Spleen (tissue), 11 donors: ENCODE measurements at regions not wholly inside any gene's neighbourhood (a gene's known extent, or its start where the extent isn't known, plus 50 kb on each side); places are given as distances from the start of the nearest gene placed in this dataset.

Experiments
- DNase-seq: peaks from one replicate; pipeline ENCODE4 v3.0.0-alpha.2; 2020
- H3K27ac ChIP-seq, 8 donors: fragments of 200-600 bp; sonication (generic) in 7 of 8; 1 replicate in 4 of 8; 2 replicates in 4 of 8; pipeline versions ENCODE4 v1.5.0 to v1.8.0; 2016 to 2021; ENCODE audit warnings: inconsistent platforms in 4 of 8, mild to moderate bottlenecking in 4 of 8, moderate library complexity in 1 of 8
- H3K27me3 ChIP-seq, 7 donors: fragments of 200-600 bp; sonication (generic) in 6 of 7; replicated peaks in 1 of 7; 1 replicate in 4 of 7; 2 replicates in 3 of 7; pipeline versions ENCODE4 v1.5.0 to v1.8.0; 2016 to 2021; ENCODE audit warnings: inconsistent platforms in 3 of 7, mild to moderate bottlenecking in 1 of 7
- H3K36me3 ChIP-seq, 6 donors: fragments of 200-600 bp; sonication (generic) in 5 of 6; 1 replicate in 4 of 6; 2 replicates in 2 of 6; pipeline versions ENCODE4 v1.5.0 to v1.8.0; 2016 to 2021; ENCODE audit warnings: inconsistent platforms in 2 of 6
- H3K4me1 ChIP-seq, 6 donors: fragments of 200-600 bp; sonication (generic) in 5 of 6; 1 replicate in 3 of 6; 2 replicates in 3 of 6; pipeline versions ENCODE4 v1.5.0 to v1.8.0; 2016 to 2021; ENCODE audit warnings: inconsistent platforms in 3 of 6
- H3K4me3 ChIP-seq, 8 donors: fragments of 200-600 bp; sonication (generic) in 7 of 8; 1 replicate in 4 of 8; 2 replicates in 4 of 8; pipeline versions ENCODE4 v1.5.0 to v1.8.0; 2016 to 2021; ENCODE audit warnings: inconsistent platforms in 4 of 8, mild to moderate bottlenecking in 4 of 8, moderate library complexity in 2 of 8
- H3K9me3 ChIP-seq, 8 donors: fragments of 200-600 bp; sonication (generic) in 7 of 8; 1 replicate in 4 of 8; 2 replicates in 4 of 8; pipeline versions ENCODE4 v1.5.0 to v1.8.0; 2016 to 2021; ENCODE audit warnings: inconsistent platforms in 4 of 8
- POLR2A ChIP-seq, 3 donors: fragments of 450-650 bp; IDR thresholded peaks; one replicate each; pipeline ENCODE4 v1.5.1; 2017; ENCODE audit warnings: antibody characterized with exemption in 3 of 3, mild to moderate bottlenecking in 1 of 3
- POLR2AphosphoS5 ChIP-seq, 3 donors: sonication (generic); formaldehyde crosslinking; IDR thresholded peaks; one replicate each; pipeline ENCODE4 v1.5.1; 2017; ENCODE audit warnings: antibody characterized with exemption in 3 of 3
- WGBS, 5 donors: extraction: QIAGEN DNeasy Blood & Tissue Kit in 3 of 5; methylation state at CpG; one replicate each; pipeline versions ENCODE4 v1.1.5 to v1.1.7; 2013 to 2018; 5-methylcytosine and 5-hydroxymethylcytosine counted together
- intact Hi-C: fragments of 100-400 bp; cut with DNase I; formaldehyde crosslinking; loops from one replicate; pipeline ENCODE4 v1.15.0; 2023; ENCODE audit warnings: low total_unique reads
- TF ChIP-seq, protein P1 (sequence below), 11 experiments: fragments of 200-600 bp in 7 of 11; fragments of 450-650 bp in 4 of 11; sonication (generic) in 4 of 11; IDR thresholded peaks in 8 of 11; conservative IDR thresholded peaks in 3 of 11; 1 replicate in 7 of 11; 2 replicates in 4 of 11; pipeline versions ENCODE4 v1.4.0 to v1.8.0; 2016 to 2021; ENCODE audit warnings: antibody characterized with exemption in 11 of 11, inconsistent platforms in 4 of 11, mild to moderate bottlenecking in 1 of 11
- donor health status: healthy with polysubstance abuse.
- donor health status: DM: no; HTN: no; CAD: no; lungs with moderate emphysema.
- donor health status: DM: no; HTN: no; CAD: no.
- donor health status: Bipolar disorder and iron deficiency.
- donor health status: healthy.
- donor health status: DM: no; HTN: no; CAD: no.
- donor health status: DM: yes; HTN: yes; CAD: no.

GRCh38 chr6:144534180-144534579 is 249.0 kb downstream of the UTRN start:
- Histone ChIP-seq H3K4me1 (no peaks in the 10 kb centered on the region), H3K4me3 (no peak overlapping the region), H3K27ac (no peak overlapping the region), H3K36me3 (peaks cover 0 to 92% (median 57%) of the 10 kb centered on the region in 6 donors), H3K27me3 (no peaks in the 10 kb centered on the region), H3K9me3 (no peaks in the 10 kb centered on the region)
- 80 to 94% (median 92%) methylated on average over 3 of the region's 3 CpGs for WGBS, 5 donors
- no peak for DNase-seq
- TF ChIP-seq, protein P1, sequence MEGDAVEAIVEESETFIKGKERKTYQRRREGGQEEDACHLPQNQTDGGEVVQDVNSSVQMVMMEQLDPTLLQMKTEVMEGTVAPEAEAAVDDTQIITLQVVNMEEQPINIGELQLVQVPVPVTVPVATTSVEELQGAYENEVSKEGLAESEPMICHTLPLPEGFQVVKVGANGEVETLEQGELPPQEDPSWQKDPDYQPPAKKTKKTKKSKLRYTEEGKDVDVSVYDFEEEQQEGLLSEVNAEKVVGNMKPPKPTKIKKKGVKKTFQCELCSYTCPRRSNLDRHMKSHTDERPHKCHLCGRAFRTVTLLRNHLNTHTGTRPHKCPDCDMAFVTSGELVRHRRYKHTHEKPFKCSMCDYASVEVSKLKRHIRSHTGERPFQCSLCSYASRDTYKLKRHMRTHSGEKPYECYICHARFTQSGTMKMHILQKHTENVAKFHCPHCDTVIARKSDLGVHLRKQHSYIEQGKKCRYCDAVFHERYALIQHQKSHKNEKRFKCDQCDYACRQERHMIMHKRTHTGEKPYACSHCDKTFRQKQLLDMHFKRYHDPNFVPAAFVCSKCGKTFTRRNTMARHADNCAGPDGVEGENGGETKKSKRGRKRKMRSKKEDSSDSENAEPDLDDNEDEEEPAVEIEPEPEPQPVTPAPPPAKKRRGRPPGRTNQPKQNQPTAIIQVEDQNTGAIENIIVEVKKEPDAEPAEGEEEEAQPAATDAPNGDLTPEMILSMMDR (IDR thresholded peaks at IDR 0.05 in 8 of 11, conservative IDR thresholded peaks at IDR 0.05 in 3 of 11): no peak
- TF ChIP-seq POLR2A (IDR thresholded peaks at IDR 0.05) (no peak), POLR2AphosphoS5 (IDR thresholded peaks at IDR 0.05) (no peak)
- intact Hi-C loops: no loop called here

DNA sequence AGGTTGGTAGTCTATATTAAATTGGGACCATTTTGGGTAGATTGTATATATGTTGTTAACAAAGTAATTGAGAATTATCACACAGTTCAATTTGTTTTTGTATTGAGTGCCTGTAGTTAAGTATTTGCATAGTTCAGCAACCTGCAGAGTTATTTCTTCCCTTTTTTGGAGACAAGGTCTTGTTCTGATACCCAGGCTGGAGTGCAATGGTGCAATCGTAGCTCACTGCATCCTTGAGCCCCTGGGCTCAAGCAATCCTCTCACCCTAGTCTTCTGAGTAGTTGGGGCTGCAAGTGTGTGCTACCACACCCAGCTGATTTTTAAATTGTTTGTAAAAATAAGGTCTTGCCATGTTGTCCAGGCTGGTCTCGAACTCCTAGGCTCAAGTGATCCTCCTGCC is 250.5 kb downstream of the UTRN start:
- no peaks in the 10 kb centered on the region for H3K27me3 ChIP-seq
- H3K27ac ChIP-seq: no peak overlapping the region
- H3K4me3 ChIP-seq: no peak overlapping the region
- TF ChIP-seq POLR2AphosphoS5 (IDR thresholded peaks at IDR 0.05) (no peak), POLR2A (IDR thresholded peaks at IDR 0.05) (no peak)
- TF ChIP-seq, protein P1 (IDR thresholded peaks at IDR 0.05 in 8 of 11, conservative IDR thresholded peaks at IDR 0.05 in 3 of 11): no peak
- no peaks in the 10 kb centered on the region for H3K9me3 ChIP-seq
- DNase-seq: no peak
- 77 to 89% (median 83%) methylated on average over 2 of the region's 2 CpGs for WGBS, 5 donors
- H3K4me1 ChIP-seq: no peaks in the 10 kb centered on the region
- intact Hi-C loops: no loop called here
- peaks cover 0 to 92% (median 58%) of the 10 kb centered on the region in 6 donors for H3K36me3 ChIP-seq

GRCh38 chr6:144536079-144536478 is 250.9 kb downstream of the UTRN start:
- no peak for DNase-seq
- WGBS, 5 donors: 60 to 71% (median 69%) methylated on average over 1 of the region's 1 CpG
- intact Hi-C loops: no loop called here
- Histone ChIP-seq H3K27ac (no peak overlapping the region), H3K9me3 (no peaks in the 10 kb centered on the region), H3K4me1 (no peaks in the 10 kb centered on the region), H3K36me3 (peaks cover 0 to 92% (median 60%) of the 10 kb centered on the region in 6 donors), H3K4me3 (no peak overlapping the region), H3K27me3 (no peaks in the 10 kb centered on the region)
- TF ChIP-seq POLR2A (IDR thresholded peaks at IDR 0.05): no peak
- TF ChIP-seq, protein P1 (IDR thresholded peaks at IDR 0.05 in 8 of 11, conservative IDR thresholded peaks at IDR 0.05 in 3 of 11): no peak

GRCh38 chr6:144543006-144543871 is 258.1 kb downstream of the UTRN start:
- no peaks in the 10 kb centered on the region for H3K4me1 ChIP-seq
- no peaks in the 10 kb centered on the region for H3K27me3 ChIP-seq
- 80 to 93% (median 88%) methylated on average over 8 of the region's 8 CpGs for WGBS, 5 donors
- H3K27ac ChIP-seq: no peak overlapping the region
- H3K9me3 ChIP-seq: no peaks in the 10 kb centered on the region
- H3K4me3 ChIP-seq: no peak overlapping the region
- TF ChIP-seq, protein P1 (IDR thresholded peaks at IDR 0.05 in 8 of 11, conservative IDR thresholded peaks at IDR 0.05 in 3 of 11): no peak
- no peak for TF ChIP-seq POLR2AphosphoS5 (IDR thresholded peaks at IDR 0.05)
- TF ChIP-seq POLR2A (IDR thresholded peaks at IDR 0.05): no peak
- no peak for DNase-seq
- peaks cover 10 to 100% (median 62%) of the 10 kb centered on the region in 6 donors for H3K36me3 ChIP-seq
- intact Hi-C loops: no loop called here
